MM.1S (cell line): ENCODE measurements at regions not wholly inside any gene's neighbourhood (a gene's known extent, or its start where the extent isn't known, plus 50 kb on each side); places are given as distances from the start of the nearest gene placed in this dataset.

ENCODE experiments used
- EZH2 ChIP-seq: fragments of 300-600 bp; sonication (generic); optimal IDR thresholded peaks from 2 replicates; pipeline ENCODE3; 2017; ENCODE audit warnings: low read depth, mild to moderate bottlenecking, antibody characterized with exemption, low read length, mixed read lengths
- EZH2phosphoT487 ChIP-seq: fragments of 300-600 bp; sonication (generic); IDR thresholded peaks from 2 replicates; pipeline ENCODE4 v1.6.1; 2018; ENCODE audit warnings: antibody characterized with exemption, low read length
- TF ChIP-seq, protein P1 (sequence below): fragments of 300-600 bp; sonication (generic); IDR thresholded peaks from 2 replicates; pipeline ENCODE4 v1.5.1; 2016; ENCODE audit warnings: antibody characterized with exemption, low read length, mixed read lengths

DNA sequence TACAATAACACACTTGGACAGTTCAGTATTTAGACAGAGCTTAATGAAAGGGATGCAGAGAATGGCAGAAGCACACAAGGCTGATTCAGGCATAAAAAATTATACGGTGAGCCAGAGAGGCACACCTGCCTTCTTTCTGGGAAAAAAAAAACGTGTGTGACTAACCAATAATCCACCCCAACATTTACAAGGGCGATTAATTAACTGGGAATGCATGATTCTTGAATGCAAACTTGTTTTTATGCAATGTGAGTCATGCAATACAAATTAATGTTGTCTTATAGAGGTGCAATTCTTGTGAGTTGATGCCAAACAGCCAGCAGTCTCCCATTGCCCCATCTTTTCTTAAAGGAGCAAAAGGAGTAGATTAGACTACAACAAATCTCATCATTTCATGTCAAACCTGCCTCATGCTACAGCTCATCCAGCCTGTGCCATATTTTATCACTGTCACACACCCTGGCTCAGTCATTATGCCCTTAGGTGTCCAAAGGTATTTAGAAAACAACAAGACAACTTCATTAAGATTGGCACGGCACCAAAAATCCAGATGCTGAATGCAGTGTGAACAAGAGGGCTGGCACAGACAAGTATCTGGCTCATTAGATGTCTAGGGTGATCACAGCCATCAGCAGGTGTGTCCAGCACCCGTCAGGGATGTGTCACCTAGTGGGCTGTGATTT is 721.1 kb downstream of the EFNB2 start:
- TF ChIP-seq, protein P1, sequence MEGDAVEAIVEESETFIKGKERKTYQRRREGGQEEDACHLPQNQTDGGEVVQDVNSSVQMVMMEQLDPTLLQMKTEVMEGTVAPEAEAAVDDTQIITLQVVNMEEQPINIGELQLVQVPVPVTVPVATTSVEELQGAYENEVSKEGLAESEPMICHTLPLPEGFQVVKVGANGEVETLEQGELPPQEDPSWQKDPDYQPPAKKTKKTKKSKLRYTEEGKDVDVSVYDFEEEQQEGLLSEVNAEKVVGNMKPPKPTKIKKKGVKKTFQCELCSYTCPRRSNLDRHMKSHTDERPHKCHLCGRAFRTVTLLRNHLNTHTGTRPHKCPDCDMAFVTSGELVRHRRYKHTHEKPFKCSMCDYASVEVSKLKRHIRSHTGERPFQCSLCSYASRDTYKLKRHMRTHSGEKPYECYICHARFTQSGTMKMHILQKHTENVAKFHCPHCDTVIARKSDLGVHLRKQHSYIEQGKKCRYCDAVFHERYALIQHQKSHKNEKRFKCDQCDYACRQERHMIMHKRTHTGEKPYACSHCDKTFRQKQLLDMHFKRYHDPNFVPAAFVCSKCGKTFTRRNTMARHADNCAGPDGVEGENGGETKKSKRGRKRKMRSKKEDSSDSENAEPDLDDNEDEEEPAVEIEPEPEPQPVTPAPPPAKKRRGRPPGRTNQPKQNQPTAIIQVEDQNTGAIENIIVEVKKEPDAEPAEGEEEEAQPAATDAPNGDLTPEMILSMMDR = no peak
- TF ChIP-seq EZH2 = no peak
- TF ChIP-seq EZH2phosphoT487 = no peak
